HG02884 (cell line): ENCODE measurements at regions not wholly inside any gene's neighbourhood (a gene's known extent, or its start where the extent isn't known, plus 50 kb on each side); places are given as distances from the start of the nearest gene placed in this dataset.

Experiments
- ATAC-seq: cut with Tn5 transposase; IDR thresholded peaks from one replicate; pipeline ENCODE4 v1.9.1; 2021; ENCODE audit warnings: mild to moderate bottlenecking, moderate library complexity; ENCODE audit not compliant: unreplicated experiment

DNA sequence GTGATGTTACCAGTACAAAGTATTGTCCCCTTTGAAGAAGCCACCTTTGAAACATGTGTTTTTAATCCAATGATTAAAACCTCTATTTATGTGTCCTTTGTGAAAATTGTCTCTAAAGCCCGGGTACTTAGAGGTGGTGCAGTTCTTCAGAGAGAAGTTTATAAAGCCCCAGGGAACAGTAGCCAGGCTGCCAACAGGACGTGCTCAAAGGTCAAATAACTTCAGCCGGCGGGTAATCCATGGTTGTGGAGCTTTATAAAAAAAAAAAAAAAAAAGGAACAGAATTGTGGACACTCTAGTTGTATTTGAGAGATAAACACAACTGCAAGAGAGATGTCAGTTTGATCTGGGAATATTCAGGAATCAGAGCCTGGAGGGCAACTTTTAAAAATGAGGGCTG, 57.9 kb upstream of the CTNND2 start:
- ATAC-seq = no peak

DNA sequence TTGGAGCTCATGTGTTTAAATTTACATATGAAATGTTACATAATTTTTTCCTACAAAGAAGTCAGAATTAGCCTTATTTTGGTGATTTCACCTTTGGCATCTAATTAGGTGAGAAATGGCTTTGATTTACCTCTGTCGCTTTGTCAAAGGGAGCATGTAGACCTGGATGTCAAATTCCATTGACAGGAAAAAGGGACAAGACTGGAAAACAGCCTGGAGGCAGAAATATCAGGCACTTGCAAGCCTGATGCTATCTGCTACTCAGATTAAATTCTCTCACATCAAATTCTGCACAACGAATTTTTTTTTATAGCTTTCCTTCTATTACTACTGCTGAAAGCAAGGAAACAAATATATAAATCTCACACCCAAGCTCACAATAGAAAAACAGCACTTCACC, 54.1 kb upstream of the CTNND2 start:
- ATAC-seq = no peak

- ATAC-seq = no peak
Observed at GRCh38 chr5:11955331-11955730, 51.1 kb upstream of the CTNND2 start.
